ENCODE measurements at regions not wholly inside any gene's neighbourhood (a gene's known extent, or its start where the extent isn't known, plus 50 kb on each side); places are given as distances from the start of the nearest gene placed in this dataset.

- no peak for DNase-seq
These were observed 1475.2 kb downstream of the TBC1D22A start for GRCh38 chr22:48237466-48238283.

- no peak for DNase-seq
These were observed 1473.8 kb downstream of the TBC1D22A start for GRCh38 chr22:48236261-48236660.

DNA sequence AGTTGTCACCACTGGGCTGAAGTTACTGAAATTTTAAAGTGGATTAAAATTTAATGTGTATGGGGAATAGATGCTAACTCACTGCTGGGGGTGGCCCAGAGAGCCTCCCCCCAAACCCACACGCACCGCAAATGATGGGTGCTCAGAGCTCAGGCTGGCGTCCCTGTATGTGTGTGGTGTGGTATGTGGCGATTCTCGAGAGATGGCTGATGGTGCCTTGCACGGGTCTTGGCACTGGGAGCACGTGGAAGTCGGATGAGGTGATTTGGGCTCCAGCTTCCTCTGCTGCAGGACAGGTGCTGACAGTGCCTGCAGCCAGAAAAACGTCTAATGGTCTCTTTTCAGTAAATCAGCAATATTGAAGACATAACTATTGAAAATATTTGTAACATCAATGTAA is 1473.3 kb downstream of the TBC1D22A start:
- DNase-seq: no peak

GRCh38 chr22:48234011-48234410 is 1471.6 kb downstream of the TBC1D22A start:
- DNase-seq: no peak

DNA sequence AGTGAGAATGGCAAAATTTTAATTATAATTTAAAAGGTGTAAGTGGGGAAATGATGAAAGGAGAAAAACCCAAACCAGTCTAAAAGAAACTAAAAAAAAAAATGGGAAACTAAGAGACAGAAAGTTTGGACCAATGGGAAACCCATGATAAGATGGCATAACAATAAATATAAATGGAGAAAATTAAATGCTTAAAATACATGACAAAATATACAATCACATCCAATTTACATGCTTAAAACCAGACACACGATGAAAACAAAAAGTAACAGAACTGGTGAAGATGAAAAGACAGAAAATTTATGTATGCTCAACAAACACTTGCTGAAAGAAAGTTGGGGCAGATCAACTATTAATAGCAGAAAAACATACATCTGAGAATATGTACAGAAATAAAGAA is 1471.1 kb downstream of the TBC1D22A start:
- no peak for DNase-seq

DNA sequence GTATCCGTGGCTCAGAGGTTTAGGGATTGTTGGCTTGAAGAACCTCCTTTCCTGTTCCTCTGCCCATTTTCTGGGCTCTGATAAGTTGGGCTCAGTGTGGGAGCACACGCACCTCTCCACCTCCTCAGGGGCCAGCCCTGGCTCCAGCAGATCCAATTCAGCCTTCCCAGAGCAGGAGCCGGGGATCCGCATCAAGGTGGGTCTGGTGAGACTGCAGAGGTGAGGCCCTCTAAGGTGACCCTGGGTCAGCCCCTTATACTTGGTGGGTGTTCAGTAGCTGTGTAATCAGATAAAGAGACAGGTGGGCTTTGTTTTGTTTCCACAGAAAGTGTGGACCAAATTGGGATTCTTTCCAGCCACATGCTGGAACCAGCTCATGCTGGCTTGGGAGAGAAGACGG is 1466.0 kb downstream of the TBC1D22A start:
- DNase-seq: no peak

- DNase-seq: no peak
These were observed 1465.0 kb downstream of the TBC1D22A start for GRCh38 chr22:48227341-48228018.

DNA sequence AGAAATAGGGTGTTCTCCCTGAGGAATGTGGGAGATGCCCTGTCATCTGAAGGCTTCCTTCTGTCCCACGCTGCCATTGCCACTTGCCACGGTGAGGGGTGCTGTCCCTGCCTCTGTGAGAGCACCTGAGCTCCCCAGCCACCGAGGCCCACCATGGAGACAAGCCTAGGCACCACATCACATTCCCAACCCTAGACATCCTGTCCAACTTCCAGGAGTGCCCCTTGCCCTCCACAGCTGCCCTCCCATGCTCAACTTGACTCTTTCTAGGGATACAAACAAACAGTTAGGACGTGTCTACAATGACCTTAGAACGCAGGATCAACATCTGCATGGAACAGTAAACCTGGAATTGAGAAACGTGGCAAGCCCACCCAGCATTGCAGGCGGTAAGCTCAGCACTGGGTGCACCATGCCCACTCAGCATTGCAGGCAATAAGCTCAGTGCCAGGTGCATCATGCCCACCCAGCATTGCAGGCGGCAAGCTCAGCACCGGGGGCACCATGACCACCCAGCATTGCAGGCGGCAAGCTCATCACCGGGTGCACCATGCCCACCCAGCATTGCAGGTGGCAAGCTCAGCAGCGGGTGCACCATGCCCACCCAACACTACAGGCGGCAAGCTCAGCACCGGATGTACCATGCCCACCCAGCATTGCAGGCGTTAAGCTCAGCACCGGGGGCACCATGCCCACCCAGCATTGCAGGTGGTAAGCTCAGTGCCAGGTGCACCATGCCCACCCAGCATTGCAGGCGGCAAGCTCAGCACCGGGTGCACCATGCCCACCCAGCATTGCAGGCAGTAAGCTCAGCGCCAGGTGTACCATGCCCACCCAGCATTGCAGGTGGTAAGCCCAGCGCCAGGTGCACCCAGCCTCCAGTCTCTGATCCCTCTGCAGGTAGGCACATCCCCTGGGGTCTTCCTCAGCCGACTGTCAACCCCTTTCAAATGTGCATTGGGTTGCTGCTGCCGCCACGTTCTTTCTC is 1463.9 kb downstream of the TBC1D22A start:
- DNase-seq: no peak

GRCh38 chr22:48224332-48224731 is 1461.9 kb downstream of the TBC1D22A start:
- DNase-seq: no peak

- DNase-seq: no peak
These were observed 1461.2 kb downstream of the TBC1D22A start for GRCh38 chr22:48223488-48224190.

GRCh38 chr22:48222742-48223487 is 1460.5 kb downstream of the TBC1D22A start:
- DNase-seq: no peak

GRCh38 chr22:48218889-48219420 is 1456.5 kb downstream of the TBC1D22A start:
- no peak for DNase-seq

- DNase-seq: no peak
These were observed 1455.1 kb downstream of the TBC1D22A start for GRCh38 chr22:48217596-48217995.

DNA sequence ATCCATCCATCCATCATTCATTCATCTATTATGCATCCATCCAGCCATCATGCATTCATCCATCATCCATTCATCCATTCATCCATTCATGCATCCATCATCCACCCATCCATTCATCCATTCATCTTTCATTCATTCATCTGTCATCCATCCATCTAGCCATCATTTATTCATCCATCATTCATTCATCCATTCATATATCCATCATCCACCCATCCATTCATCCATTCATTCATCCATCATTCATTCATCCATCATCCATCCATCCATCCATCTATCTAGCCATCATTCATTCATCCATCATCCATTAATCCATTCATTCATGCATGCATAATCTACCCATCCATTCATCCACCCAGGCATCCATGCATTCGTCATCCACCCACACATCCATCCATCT is 1450.3 kb downstream of the TBC1D22A start:
- DNase-seq: no peak

- DNase-seq: no peak
These were observed 1448.4 kb downstream of the TBC1D22A start for GRCh38 chr22:48210812-48211211.

DNA sequence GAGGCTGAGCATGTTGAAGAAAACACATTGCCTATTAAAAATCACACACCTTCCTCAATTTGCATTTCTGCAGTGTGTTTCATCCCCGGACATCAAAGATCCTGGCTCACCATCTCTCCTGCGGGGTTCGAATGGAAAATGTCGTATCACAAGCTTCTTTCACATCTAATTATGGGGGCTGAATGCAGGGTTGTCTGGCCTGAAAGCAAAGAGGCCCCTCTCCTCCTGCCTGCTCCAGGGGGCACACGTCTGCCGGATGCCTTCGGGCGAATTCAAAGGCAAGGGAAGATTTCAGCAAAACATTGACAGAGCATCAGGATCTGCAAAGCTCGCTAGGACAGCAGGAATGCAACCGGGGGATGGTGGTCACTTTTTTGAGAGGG is 1447.7 kb downstream of the TBC1D22A start:
- no peak for DNase-seq

DNA sequence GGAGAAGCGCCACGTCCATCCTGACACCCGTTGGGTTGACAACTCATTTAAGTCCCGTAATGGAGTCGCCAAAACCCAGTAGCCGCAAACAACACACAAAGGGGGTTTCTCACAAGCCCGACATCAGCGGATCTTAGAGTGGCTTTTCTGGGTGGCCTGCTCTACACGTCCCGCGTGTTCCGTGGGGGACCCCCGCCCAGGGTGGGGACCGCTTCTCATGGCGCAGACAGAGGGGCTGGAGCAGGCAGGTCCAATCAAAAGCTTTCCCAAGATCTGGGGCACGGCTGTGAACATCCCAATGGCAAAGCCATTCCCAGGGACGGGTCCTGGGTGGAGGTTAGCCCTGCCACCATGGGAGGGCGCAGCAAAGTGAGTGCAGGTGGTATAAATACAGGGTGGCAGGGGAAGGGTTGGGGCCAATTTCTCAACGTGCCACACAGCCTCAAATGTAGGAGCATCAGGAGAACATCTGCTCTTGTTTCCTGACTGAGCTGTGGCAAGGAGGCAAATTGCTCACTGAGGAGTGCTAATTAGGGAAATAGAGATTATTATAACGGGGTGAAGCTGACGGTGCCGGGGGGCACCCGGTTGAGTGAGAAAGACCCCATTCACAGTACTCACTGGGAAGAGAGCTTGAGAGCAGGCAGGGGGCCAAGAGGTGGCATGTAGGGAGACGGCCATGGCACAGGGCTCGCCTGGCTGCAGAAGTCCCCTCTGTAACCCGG is 1447.2 kb downstream of the TBC1D22A start:
- no peak for DNase-seq

- no peak for DNase-seq
These were observed 1446.4 kb downstream of the TBC1D22A start for GRCh38 chr22:48208894-48209293.

DNA sequence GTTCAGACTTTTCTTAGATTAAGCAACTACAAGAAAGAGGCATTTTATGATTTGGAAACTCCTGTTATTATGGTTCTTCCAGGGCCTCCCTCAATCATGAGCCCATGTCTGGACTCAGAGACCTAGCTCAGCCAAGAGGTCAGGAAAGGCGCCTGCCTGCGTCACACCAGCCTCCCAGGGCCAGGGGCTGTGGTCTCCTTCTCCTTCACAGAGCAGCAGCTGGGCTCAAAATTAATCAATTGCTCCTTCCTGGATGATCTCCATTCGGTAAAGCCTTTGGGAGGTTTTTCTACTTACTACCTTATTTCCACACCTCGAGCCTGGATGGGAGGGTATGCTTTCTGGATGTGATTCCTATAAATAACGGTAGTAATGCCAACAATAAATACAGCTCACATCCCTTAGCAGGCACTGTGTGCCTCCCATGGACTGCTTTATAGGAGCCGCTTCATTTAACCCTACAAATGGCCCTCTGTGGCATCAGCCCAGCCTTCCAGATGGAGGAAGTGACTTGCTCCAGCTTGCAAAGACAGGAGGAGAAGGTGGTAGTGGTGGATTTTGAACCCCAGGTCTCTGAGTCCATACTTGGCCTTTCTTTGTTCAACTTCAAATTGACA is 1445.6 kb downstream of the TBC1D22A start:
- no peak for DNase-seq

DNA sequence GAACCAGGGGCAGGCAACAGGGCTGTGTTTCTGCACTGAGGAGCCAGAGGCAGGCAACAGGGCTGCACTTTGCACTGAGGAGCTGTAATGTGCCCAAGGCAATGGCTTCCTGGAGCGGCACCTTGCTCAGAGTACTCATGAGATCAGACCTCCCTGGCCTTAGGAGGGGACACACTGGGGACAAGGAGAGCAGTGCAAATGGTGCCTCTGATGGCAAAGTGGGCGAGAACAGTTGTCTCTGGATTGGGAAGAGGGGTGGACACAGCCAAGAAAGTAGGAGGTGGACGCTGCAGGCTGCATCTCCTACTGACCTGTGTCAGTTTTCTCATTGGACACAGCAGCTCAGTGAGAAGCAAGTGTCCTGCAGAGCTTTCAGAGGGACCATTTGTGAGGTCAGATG is 1443.3 kb downstream of the TBC1D22A start:
- no peak for DNase-seq

All from 8988T (cell line).